SK-N-MC (cell line): ENCODE measurements at regions not wholly inside any gene's neighbourhood (a gene's known extent, or its start where the extent isn't known, plus 50 kb on each side); places are given as distances from the start of the nearest gene placed in this dataset.
"Not testable (repeated sequence)": the region's sequence is repeated elsewhere in the genome, so short reads cannot be mapped to it uniquely, and the experiment has no call there.

Source experiments
- DNase-seq: peaks from one replicate; pipeline ENCODE4 v3.0.0-alpha.2; 2011; ENCODE audit warnings: low read depth, low spot score
- H3K27ac ChIP-seq: fragments of 200-600 bp; sonication (generic); 2 replicates; pipeline ENCODE4 v1.5.1; 2016; ENCODE audit warnings: mixed run types
- H3K36me3 ChIP-seq: fragments of 200-600 bp; sonication (generic); 2 replicates; pipeline ENCODE4 v1.6.1; 2017; ENCODE audit warnings: antibody characterized with exemption, low read length, mixed read lengths; ENCODE audit not compliant: insufficient read depth
- H3K4me3 ChIP-seq: fragments of 200-600 bp; sonication (generic); 2 replicates; pipeline ENCODE4 v1.5.1; 2016
- H3K9ac ChIP-seq: fragments of 200-600 bp; sonication (generic); 2 replicates; pipeline ENCODE4 v1.8.0; 2017; ENCODE audit warnings: mixed run types, mixed read lengths; ENCODE audit not compliant: insufficient read length
- H3K9me3 ChIP-seq: fragments of 200-600 bp; sonication (generic); 2 replicates; pipeline ENCODE4 v1.6.1; 2017; ENCODE audit warnings: low read depth, mild to moderate bottlenecking, antibody characterized with exemption, low read length, moderate library complexity, mixed read lengths
- EZH2 ChIP-seq: fragments of 200-600 bp; sonication (generic); IDR thresholded peaks from one replicate; pipeline ENCODE4 v1.6.1; 2017; ENCODE audit warnings: antibody characterized with exemption
- FOXP2 ChIP-seq: optimal IDR thresholded peaks from 2 replicates; pipeline ENCODE3; 2011; ENCODE audit warnings: mild to moderate bottlenecking, moderate library complexity; ENCODE audit not compliant: insufficient read depth; ENCODE audit errors: extremely low read length, control extremely low read depth
- POLR2AphosphoS5 ChIP-seq: IDR thresholded peaks from 2 replicates; pipeline ENCODE4 v1.6.1; 2012; ENCODE audit warnings: mild to moderate bottlenecking, low read depth, low read length, borderline replicate concordance

GRCh38 chr10:33704214-33704830 is 369.9 kb upstream of the NRP1 start:
- Histone ChIP-seq H3K4me3 (no peak overlapping the region), H3K9ac (no peak overlapping the region), H3K9me3 (no peaks in the 10 kb centered on the region), H3K36me3 (no peaks in the 10 kb centered on the region), H3K27ac (no peak overlapping the region)
- no peak for TF ChIP-seq POLR2AphosphoS5
- TF ChIP-seq FOXP2: no peak
- no peak for TF ChIP-seq EZH2
- DNase-seq: no peak

GRCh38 chr10:33703501-33704213 is 369.2 kb upstream of the NRP1 start:
- H3K27ac ChIP-seq: no peak overlapping the region
- no peak for DNase-seq
- H3K36me3 ChIP-seq: no peaks in the 10 kb centered on the region
- no peaks in the 10 kb centered on the region for H3K9me3 ChIP-seq
- no peak overlapping the region for H3K9ac ChIP-seq
- TF ChIP-seq FOXP2 (no peak), EZH2 (no peak), POLR2AphosphoS5 (no peak)
- no peak overlapping the region for H3K4me3 ChIP-seq

GRCh38 chr10:33698033-33698432 is 363.6 kb upstream of the NRP1 start:
- TF ChIP-seq EZH2 (no peak), FOXP2 (no peak)
- Histone ChIP-seq H3K4me3 (no peak overlapping the region), H3K9me3 (no peaks in the 10 kb centered on the region), H3K9ac (no peak overlapping the region), H3K27ac (no peak overlapping the region), H3K36me3 (no peaks in the 10 kb centered on the region)
- DNase-seq: peak; percentile 20

GRCh38 chr10:33697016-33697415 is 362.5 kb upstream of the NRP1 start:
- Histone ChIP-seq H3K27ac (no peak overlapping the region), H3K36me3 (no peaks in the 10 kb centered on the region), H3K4me3 (no peak overlapping the region), H3K9me3 (no peaks in the 10 kb centered on the region), H3K9ac (no peak overlapping the region)
- no peak for DNase-seq
- no peak for TF ChIP-seq EZH2
- TF ChIP-seq POLR2AphosphoS5: no peak
- TF ChIP-seq FOXP2: no peak

GRCh38 chr10:33695536-33695935 is 361.1 kb upstream of the NRP1 start:
- no peak for DNase-seq
- H3K9ac ChIP-seq: no peak overlapping the region
- H3K4me3 ChIP-seq: no peak overlapping the region
- TF ChIP-seq POLR2AphosphoS5: no peak
- TF ChIP-seq FOXP2: no peak
- TF ChIP-seq EZH2: no peak
- no peak overlapping the region for H3K27ac ChIP-seq
- no peaks in the 10 kb centered on the region for H3K9me3 ChIP-seq
- no peaks in the 10 kb centered on the region for H3K36me3 ChIP-seq

- H3K4me3 ChIP-seq, H3K36me3 ChIP-seq, H3K9me3 ChIP-seq, H3K9ac ChIP-seq, H3K27ac ChIP-seq, DNase-seq: not testable (repeated sequence)
Measured at GRCh38 chr10:33690536-33690935, 356.1 kb upstream of the NRP1 start.

GRCh38 chr10:33688506-33688905 is 354.0 kb upstream of the NRP1 start:
- H3K9me3 ChIP-seq: no peaks in the 10 kb centered on the region
- H3K36me3 ChIP-seq: no peaks in the 10 kb centered on the region
- no peak for DNase-seq
- H3K9ac ChIP-seq: no peak overlapping the region
- H3K27ac ChIP-seq: no peak overlapping the region
- TF ChIP-seq POLR2AphosphoS5 (no peak), EZH2 (no peak), FOXP2 (no peak)
- no peak overlapping the region for H3K4me3 ChIP-seq

GRCh38 chr10:33684211-33684611 is 349.7 kb upstream of the NRP1 start:
- Histone ChIP-seq H3K9ac (no peak overlapping the region), H3K36me3 (no peaks in the 10 kb centered on the region), H3K4me3 (no peak overlapping the region)

GRCh38 chr10:33681595-33681994 is 347.1 kb upstream of the NRP1 start:
- no peak overlapping the region for H3K9ac ChIP-seq

More at GRCh38 chr10:33684211-33684611, 349.7 kb upstream of the NRP1 start:
- H3K27ac ChIP-seq: no peak overlapping the region
- no peak for DNase-seq
- H3K9me3 ChIP-seq: no peaks in the 10 kb centered on the region
- TF ChIP-seq POLR2AphosphoS5 (no peak), EZH2 (no peak), FOXP2 (no peak)

More at GRCh38 chr10:33681595-33681994, 347.1 kb upstream of the NRP1 start:
- TF ChIP-seq FOXP2: no peak
- no peak for TF ChIP-seq EZH2
- TF ChIP-seq POLR2AphosphoS5: no peak
- H3K9me3 ChIP-seq: no peaks in the 10 kb centered on the region
- DNase-seq: no peak
- H3K4me3 ChIP-seq: no peak overlapping the region
- H3K27ac ChIP-seq: no peak overlapping the region
- H3K36me3 ChIP-seq: no peaks in the 10 kb centered on the region
